ENCODE measurements at regions not wholly inside any gene's neighbourhood (a gene's known extent, or its start where the extent isn't known, plus 50 kb on each side); places are given as distances from the start of the nearest gene placed in this dataset.

- H3K27ac ChIP-seq, result no peak overlapping the region
- CTCF ChIA-PET, result no interaction called here
- no peak for TF ChIP-seq CTCF (conservative IDR thresholded peaks at IDR 0.05; ENCODE audit: low read depth)
- no peak for DNase-seq (ENCODE audit: low spot score)
- POLR2A ChIA-PET (ENCODE audit: low non-redundant PET), result no interaction called here
These were observed 1148.5 kb upstream of the FAM98A start for GRCh38 chr2:34747643-34748042.

GRCh38 chr2:34738691-34739090, 1139.6 kb upstream of the FAM98A start:
- POLR2A ChIA-PET (ENCODE audit: low non-redundant PET), result no interaction called here
- DNase-seq (ENCODE audit: low spot score), result no peak
- no peak overlapping the region for H3K27ac ChIP-seq
- CTCF ChIA-PET, result no interaction called here
- no peak for TF ChIP-seq CTCF (conservative IDR thresholded peaks at IDR 0.05; ENCODE audit: low read depth)

GRCh38 chr2:34737146-34737545, 1138.0 kb upstream of the FAM98A start:
- TF ChIP-seq CTCF (conservative IDR thresholded peaks at IDR 0.05; ENCODE audit: low read depth), result no peak
- ChIA-PET POLR2A (ENCODE audit: low non-redundant PET) (no interaction called here), CTCF (interaction anchor here (0.5 kb wide), 1 partner anchor 547 kb away, joined by 4 read pairs; no protein-coding TSS in a partner anchor)
- DNase-seq (ENCODE audit: low spot score), result no peak
- no peak overlapping the region for H3K27ac ChIP-seq

- ChIA-PET POLR2A (ENCODE audit: low non-redundant PET) (no interaction called here), CTCF (no interaction called here)
- DNase-seq (ENCODE audit: low spot score), result no peak
- no peak overlapping the region for H3K27ac ChIP-seq
- no peak for TF ChIP-seq CTCF (conservative IDR thresholded peaks at IDR 0.05; ENCODE audit: low read depth)
These were observed 1137.4 kb upstream of the FAM98A start for GRCh38 chr2:34736482-34736881.

GRCh38 chr2:34734662-34735061, 1135.6 kb upstream of the FAM98A start:
- ChIA-PET POLR2A (ENCODE audit: low non-redundant PET) (no interaction called here), CTCF (no interaction called here)
- DNase-seq (ENCODE audit: low spot score), result no peak
- H3K27ac ChIP-seq, result no peak overlapping the region
- TF ChIP-seq CTCF (conservative IDR thresholded peaks at IDR 0.05; ENCODE audit: low read depth), result no peak

- no peak overlapping the region for H3K27ac ChIP-seq
- no peak for DNase-seq (ENCODE audit: low spot score)
- CTCF ChIA-PET, result no interaction called here
- TF ChIP-seq CTCF (conservative IDR thresholded peaks at IDR 0.05; ENCODE audit: low read depth), result no peak
- POLR2A ChIA-PET (ENCODE audit: low non-redundant PET), result no interaction called here
These were observed 1134.9 kb upstream of the FAM98A start for GRCh38 chr2:34734042-34734441.

GRCh38 chr2:34731292-34731691, 1132.2 kb upstream of the FAM98A start:
- no peak for DNase-seq (ENCODE audit: low spot score)
- H3K27ac ChIP-seq, result no peak overlapping the region
- ChIA-PET POLR2A (ENCODE audit: low non-redundant PET) (no interaction called here), CTCF (no interaction called here)
- TF ChIP-seq CTCF (conservative IDR thresholded peaks at IDR 0.05; ENCODE audit: low read depth), result no peak
